RWPE1 (cell line): ENCODE measurements at regions not wholly inside any gene's neighbourhood (a gene's known extent, or its start where the extent isn't known, plus 50 kb on each side); places are given as distances from the start of the nearest gene placed in this dataset.
A peak's percentile ranks its signal among the peaks of the same experiment; 100 is the strongest.

Experiments used
- CTCF ChIA-PET: fragments of 350-600 bp; sonication (Branson Sonifier 250); formaldehyde crosslinking; extraction: SDS; loops from one replicate; lab custom pipeline; 2021; lab: Yijun Ruan, JAX
- POLR2A ChIA-PET: fragments of 400-600 bp; formaldehyde crosslinking; extraction: SDS; loops from one replicate; lab custom pipeline; 2020; ENCODE audit warnings: antibody characterized with exemption; ENCODE audit not compliant: low non-redundant PET; lab: Yijun Ruan, JAX
- DNase-seq: peaks from one replicate; pipeline ENCODE4 v3.0.0; 2012; ENCODE audit warnings: low spot score
- H3K27ac ChIP-seq: fragments of 450-650 bp; 2 replicates; pipeline ENCODE4 v1.5.1; 2017
- TF ChIP-seq, protein P1 (sequence below): fragments of 450-650 bp; conservative IDR thresholded peaks from 2 replicates; pipeline ENCODE4 v1.5.1; 2017; ENCODE audit warnings: low read depth, mild to moderate bottlenecking

DNA sequence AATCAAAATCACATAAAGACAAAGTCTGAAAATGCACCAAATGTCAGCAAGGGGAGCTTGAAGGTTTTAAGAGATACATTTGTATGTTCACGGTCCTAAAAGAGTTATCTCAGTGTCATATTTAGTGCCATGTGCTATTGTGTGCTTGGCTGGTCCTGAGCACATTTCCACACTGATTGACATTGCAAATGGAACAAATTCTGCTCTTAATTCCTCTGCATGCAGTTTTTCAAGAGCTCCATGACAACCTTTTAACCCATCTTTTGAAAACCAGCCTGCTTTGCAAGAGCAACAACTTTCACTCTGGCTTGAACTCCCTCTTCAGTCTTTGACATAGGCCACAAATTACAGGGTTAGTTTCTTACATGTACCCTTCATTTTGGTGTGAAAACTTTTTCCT is 175.4 kb upstream of the ACTBL2 start:
- ChIA-PET POLR2A (no interaction called here), CTCF (interaction anchor here (0.7 to 0.8 kb wide), 2 partner anchors 8 to 672 kb away, joined by 3 read pairs; no protein-coding TSS in a partner anchor)
- no peak overlapping the region for H3K27ac ChIP-seq
- TF ChIP-seq, protein P1, sequence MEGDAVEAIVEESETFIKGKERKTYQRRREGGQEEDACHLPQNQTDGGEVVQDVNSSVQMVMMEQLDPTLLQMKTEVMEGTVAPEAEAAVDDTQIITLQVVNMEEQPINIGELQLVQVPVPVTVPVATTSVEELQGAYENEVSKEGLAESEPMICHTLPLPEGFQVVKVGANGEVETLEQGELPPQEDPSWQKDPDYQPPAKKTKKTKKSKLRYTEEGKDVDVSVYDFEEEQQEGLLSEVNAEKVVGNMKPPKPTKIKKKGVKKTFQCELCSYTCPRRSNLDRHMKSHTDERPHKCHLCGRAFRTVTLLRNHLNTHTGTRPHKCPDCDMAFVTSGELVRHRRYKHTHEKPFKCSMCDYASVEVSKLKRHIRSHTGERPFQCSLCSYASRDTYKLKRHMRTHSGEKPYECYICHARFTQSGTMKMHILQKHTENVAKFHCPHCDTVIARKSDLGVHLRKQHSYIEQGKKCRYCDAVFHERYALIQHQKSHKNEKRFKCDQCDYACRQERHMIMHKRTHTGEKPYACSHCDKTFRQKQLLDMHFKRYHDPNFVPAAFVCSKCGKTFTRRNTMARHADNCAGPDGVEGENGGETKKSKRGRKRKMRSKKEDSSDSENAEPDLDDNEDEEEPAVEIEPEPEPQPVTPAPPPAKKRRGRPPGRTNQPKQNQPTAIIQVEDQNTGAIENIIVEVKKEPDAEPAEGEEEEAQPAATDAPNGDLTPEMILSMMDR, result no peak
- no peak for DNase-seq

DNA sequence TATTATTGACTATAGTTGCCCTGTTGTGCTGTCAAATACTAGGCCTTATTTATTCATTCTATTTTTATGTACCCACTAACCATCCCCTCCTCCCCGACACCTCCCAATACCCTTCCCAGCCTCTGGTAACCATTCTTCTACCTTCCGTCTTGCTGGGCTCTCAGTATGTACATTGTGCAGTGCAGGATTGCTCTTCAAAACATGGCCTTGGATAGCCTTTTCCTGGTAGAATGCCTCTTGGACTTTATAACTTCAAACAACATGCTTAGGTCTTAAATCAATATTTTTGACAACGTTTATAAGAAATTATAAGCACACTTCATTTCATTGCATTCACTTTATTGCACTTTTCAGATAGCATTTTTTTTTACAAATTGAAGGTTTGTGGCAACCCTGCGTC is 172.6 kb upstream of the ACTBL2 start:
- ChIA-PET POLR2A (no interaction called here), CTCF (no interaction called here)
- TF ChIP-seq, protein P1, result no peak
- no peak for DNase-seq
- H3K27ac ChIP-seq, result no peak overlapping the region

DNA sequence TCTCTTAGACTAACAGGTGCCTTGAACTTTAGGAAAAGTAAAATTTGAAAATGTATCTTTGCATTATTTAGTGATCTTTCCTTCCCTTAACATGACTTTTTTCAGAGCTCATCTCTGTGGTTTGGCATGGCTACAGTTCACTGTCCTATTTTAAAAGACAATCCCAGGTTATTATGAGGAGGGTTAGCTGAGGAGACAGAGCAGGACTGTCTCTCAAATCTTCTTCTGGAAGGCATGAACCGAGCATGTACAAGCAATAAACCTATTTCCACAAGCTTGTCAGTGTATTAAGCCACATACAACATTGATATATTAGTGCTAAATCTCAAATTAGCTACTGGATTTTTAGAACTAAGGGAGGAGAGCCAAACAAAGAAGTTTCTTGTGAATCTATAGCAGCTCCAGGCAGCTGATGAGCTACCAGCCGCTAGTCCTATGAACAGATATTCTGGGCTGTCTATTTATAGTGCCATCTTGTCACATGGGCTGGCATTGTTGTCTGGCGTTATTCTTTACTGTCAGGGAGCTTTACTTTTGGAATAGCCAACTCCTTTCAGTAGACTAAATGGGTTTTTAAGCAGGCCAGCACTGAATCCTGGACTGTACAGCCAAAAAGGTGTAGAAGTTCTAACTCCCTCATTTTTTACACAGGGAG is 171.2 kb upstream of the ACTBL2 start:
- no peak for DNase-seq
- TF ChIP-seq, protein P1, result no peak
- POLR2A ChIA-PET, result no interaction called here
- H3K27ac ChIP-seq, result no peak overlapping the region
- CTCF ChIA-PET, result interaction anchor here (0.5 kb wide), 1 partner anchor 1292 kb away, joined by 3 read pairs; no protein-coding TSS in a partner anchor

DNA sequence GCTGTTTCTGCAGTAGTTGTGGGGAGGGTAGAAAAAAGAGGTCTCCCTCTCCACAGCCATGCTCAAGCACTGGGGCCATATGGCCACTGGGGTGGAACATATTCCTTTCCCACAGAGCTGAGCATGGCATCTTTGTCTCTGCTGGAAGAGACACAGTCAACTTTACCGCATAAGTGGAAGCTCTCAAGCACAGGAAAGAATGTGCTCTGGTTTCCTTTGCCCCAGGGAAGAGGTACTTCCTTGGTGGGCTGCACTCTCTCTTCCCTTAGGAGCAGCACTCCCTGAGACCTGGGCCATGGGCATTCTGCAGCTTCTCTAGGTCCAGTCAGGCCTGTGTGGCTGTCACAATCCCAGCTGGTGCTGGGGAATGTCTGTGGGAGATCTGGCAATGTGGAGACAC is 168.5 kb upstream of the ACTBL2 start:
- ChIA-PET POLR2A (no interaction called here), CTCF (interaction anchor here (0.6 to 1.9 kb wide), 8 partner anchors 24 to 810 kb away, joined by 3 to 16 read pairs (median 4); no protein-coding TSS in a partner anchor)
- TF ChIP-seq, protein P1, result no peak
- DNase-seq, result no peak
- H3K27ac ChIP-seq, result no peak overlapping the region

DNA sequence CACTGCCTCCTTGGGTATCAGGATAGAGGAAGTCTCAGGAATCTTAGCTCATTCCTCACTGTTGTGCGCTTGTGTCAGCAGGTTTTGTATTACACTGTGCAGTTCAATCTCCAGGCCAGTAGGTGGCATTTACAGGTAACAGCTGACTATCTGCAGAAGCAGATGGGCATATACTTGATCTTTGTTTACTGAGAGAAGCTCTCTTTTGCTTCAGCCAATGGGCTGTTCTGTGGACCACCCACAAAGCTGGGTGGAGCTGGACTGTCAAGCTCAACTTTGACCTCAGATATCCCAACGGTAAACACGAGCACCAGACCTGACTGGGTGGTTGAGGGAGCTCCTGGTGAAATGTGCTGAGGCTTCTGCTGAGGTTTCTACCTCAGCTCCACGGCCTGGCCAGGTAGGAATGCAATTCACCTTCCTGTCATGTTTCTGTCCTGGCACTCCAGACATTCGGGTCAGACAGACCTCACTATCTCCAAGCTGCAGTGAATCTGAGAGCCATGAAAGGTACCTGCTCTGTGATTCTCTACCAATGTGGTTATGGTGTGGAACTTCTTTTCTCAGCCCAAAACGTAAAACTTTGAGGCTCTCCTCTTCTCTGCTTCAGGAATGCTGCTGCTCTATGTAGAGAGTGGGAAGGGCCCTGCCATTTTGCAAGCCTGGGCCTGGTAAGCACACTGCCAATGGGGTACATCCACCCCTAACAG is 167.9 kb upstream of the ACTBL2 start:
- TF ChIP-seq, protein P1, result peak; percentile 79
- DNase-seq, result peak; percentile 52
- H3K27ac ChIP-seq, result no peak overlapping the region
- ChIA-PET POLR2A (interaction anchor here (0.6 kb wide), 1 partner anchor 808 kb away, joined by 3 read pairs; no protein-coding TSS in a partner anchor), CTCF (interaction anchor here (0.5 to 1.9 kb wide), 25 partner anchors 8 to 1109 kb away, joined by 3 to 16 read pairs (median 3); no protein-coding TSS in a partner anchor)

DNA sequence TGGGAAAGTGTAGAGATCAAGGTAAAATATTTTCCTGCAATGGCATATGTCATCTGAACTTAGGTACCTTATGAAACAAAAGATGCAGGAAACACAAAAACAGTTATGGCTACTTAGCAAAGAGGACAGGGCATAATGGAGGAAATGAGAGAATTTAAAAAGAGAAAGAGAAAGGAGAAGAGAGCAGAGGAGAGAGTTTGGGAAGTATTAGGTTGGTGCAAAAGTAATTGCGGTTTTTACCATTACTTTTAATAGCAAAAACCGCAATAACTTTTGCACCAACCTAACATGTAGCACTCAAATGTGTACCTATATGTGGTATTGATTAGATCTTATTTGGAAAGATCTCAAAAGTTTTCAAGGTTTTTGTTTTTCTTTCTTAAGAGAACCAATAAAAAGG is 160.1 kb upstream of the ACTBL2 start:
- TF ChIP-seq, protein P1, result no peak
- no peak for DNase-seq
- POLR2A ChIA-PET, result no interaction called here
- CTCF ChIA-PET, result interaction anchor here (0.6 kb wide), 1 partner anchor 364 kb away, joined by 4 read pairs; no protein-coding TSS in a partner anchor
- no peak overlapping the region for H3K27ac ChIP-seq
